HCT116 (cell line): ENCODE measurements at regions not wholly inside any gene's neighbourhood (a gene's known extent, or its start where the extent isn't known, plus 50 kb on each side); places are given as distances from the start of the nearest gene placed in this dataset.

Experiments used
- CBX3 ChIP-seq: IDR thresholded peaks from 2 replicates; pipeline ENCODE4 v1.6.1; 2012; ENCODE audit warnings: low read depth
- EZH2 ChIP-seq: fragments of 200-600 bp; sonication (generic); IDR thresholded peaks from 2 replicates; pipeline ENCODE4 v1.6.1; 2017; ENCODE audit warnings: antibody characterized with exemption, mixed run types
- FOSL1 ChIP-seq: IDR thresholded peaks from 2 replicates; pipeline ENCODE4 v1.6.1; 2012; ENCODE audit warnings: low read depth
- POLR2A ChIP-seq: IDR thresholded peaks from 2 replicates; pipeline ENCODE4 v1.7.0; 2011; ENCODE audit warnings: borderline replicate concordance; ENCODE audit not compliant: insufficient read depth, insufficient read length; ENCODE audit errors: extremely low read depth
- POLR2AphosphoS5 ChIP-seq: IDR thresholded peaks from 2 replicates; pipeline ENCODE4 v1.6.1; 2011; ENCODE audit warnings: mild to moderate bottlenecking, low read depth, low read length, moderate library complexity
- ZFX ChIP-seq: fragments of 450-650 bp; IDR thresholded peaks from 2 replicates; pipeline ENCODE4 v1.6.1; 2017
- TF ChIP-seq, protein P1 (sequence below), 3 experiments: fragments of 200-600 bp in 1 of 3; sonication (generic) in 1 of 3; IDR thresholded peaks in 2 of 3; conservative IDR thresholded peaks in 1 of 3; 2 replicates each; pipeline ENCODE4 v1.5.1; 2012 to 2017; ENCODE audit warnings: low read depth in 2 of 3, low read length in 2 of 3, antibody characterized with exemption in 1 of 3, borderline replicate concordance in 1 of 3, control low read depth in 1 of 3, mild to moderate bottlenecking in 1 of 3, mixed read lengths in 1 of 3, mixed run types in 1 of 3, moderate library complexity in 1 of 3; ENCODE audit not compliant: insufficient read depth in 1 of 3
- TF ChIP-seq, protein P2 (sequence below): IDR thresholded peaks from 2 replicates; pipeline ENCODE4 v1.6.1; 2012; ENCODE audit warnings: low read depth

DNA sequence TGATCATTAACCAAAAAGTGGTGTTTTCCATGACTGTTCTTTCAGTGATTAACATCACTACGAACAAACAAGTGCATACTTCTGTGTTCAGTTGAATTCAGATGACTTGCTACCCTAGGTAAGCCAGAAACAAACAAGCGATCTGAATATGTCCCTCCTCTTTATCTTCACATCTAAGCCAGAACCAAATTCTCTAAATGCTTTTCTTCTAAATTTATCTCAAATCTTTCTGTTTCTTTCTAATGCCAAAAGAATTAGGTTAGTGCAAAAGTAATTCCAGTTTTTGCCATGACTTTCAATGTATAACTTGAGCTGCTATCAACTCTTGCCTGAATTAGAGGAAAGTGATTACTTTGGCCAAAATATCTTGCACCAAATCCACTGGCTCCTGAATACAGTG, 481.2 kb downstream of the COL11A1 start:
- TF ChIP-seq EZH2 = no peak
- no peak for TF ChIP-seq CBX3
- TF ChIP-seq, protein P1, sequence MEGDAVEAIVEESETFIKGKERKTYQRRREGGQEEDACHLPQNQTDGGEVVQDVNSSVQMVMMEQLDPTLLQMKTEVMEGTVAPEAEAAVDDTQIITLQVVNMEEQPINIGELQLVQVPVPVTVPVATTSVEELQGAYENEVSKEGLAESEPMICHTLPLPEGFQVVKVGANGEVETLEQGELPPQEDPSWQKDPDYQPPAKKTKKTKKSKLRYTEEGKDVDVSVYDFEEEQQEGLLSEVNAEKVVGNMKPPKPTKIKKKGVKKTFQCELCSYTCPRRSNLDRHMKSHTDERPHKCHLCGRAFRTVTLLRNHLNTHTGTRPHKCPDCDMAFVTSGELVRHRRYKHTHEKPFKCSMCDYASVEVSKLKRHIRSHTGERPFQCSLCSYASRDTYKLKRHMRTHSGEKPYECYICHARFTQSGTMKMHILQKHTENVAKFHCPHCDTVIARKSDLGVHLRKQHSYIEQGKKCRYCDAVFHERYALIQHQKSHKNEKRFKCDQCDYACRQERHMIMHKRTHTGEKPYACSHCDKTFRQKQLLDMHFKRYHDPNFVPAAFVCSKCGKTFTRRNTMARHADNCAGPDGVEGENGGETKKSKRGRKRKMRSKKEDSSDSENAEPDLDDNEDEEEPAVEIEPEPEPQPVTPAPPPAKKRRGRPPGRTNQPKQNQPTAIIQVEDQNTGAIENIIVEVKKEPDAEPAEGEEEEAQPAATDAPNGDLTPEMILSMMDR (IDR thresholded peaks at IDR 0.05 in 2 of 3, conservative IDR thresholded peaks at IDR 0.05 in 1 of 3; ENCODE audit: borderline replicate concordance in 1 of 3, insufficient read depth in 1 of 3, low read depth in 2 of 3, low read length in 2 of 3) = no peak
- TF ChIP-seq ZFX = no peak
- no peak for TF ChIP-seq POLR2A
- TF ChIP-seq, protein P2, sequence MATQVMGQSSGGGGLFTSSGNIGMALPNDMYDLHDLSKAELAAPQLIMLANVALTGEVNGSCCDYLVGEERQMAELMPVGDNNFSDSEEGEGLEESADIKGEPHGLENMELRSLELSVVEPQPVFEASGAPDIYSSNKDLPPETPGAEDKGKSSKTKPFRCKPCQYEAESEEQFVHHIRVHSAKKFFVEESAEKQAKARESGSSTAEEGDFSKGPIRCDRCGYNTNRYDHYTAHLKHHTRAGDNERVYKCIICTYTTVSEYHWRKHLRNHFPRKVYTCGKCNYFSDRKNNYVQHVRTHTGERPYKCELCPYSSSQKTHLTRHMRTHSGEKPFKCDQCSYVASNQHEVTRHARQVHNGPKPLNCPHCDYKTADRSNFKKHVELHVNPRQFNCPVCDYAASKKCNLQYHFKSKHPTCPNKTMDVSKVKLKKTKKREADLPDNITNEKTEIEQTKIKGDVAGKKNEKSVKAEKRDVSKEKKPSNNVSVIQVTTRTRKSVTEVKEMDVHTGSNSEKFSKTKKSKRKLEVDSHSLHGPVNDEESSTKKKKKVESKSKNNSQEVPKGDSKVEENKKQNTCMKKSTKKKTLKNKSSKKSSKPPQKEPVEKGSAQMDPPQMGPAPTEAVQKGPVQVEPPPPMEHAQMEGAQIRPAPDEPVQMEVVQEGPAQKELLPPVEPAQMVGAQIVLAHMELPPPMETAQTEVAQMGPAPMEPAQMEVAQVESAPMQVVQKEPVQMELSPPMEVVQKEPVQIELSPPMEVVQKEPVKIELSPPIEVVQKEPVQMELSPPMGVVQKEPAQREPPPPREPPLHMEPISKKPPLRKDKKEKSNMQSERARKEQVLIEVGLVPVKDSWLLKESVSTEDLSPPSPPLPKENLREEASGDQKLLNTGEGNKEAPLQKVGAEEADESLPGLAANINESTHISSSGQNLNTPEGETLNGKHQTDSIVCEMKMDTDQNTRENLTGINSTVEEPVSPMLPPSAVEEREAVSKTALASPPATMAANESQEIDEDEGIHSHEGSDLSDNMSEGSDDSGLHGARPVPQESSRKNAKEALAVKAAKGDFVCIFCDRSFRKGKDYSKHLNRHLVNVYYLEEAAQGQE = no peak
- no peak for TF ChIP-seq FOSL1
- no peak for TF ChIP-seq POLR2AphosphoS5
